ENCODE measurements at regions not wholly inside any gene's neighbourhood (a gene's known extent, or its start where the extent isn't known, plus 50 kb on each side); places are given as distances from the start of the nearest gene placed in this dataset.

- TF ChIP-seq CTCF (IDR thresholded peaks at IDR 0.05), result no peak
- no peak for TF ChIP-seq POLR2A (IDR thresholded peaks at IDR 0.05)
- TF ChIP-seq POLR2AphosphoS5 (IDR thresholded peaks at IDR 0.05), result no peak
Observed at GRCh38 chr2:552906-553305, 124.3 kb downstream of the TMEM18 start.
